ENCODE measurements at regions not wholly inside any gene's neighbourhood (a gene's known extent, or its start where the extent isn't known, plus 50 kb on each side); places are given as distances from the start of the nearest gene placed in this dataset.

- no peak for TF ChIP-seq EZH2 (IDR thresholded peaks at IDR 0.05; ENCODE audit: insufficient read depth, poor library complexity, severe bottlenecking)
- TF ChIP-seq EZH2phosphoT487 (IDR thresholded peaks at IDR 0.05; ENCODE audit: insufficient read depth, low read depth): no peak
Measured at GRCh38 chr2:183532514-183532913, 408.3 kb downstream of the NUP35 start.

All from GM23248 (cell line).